ENCODE measurements at regions not wholly inside any gene's neighbourhood (a gene's known extent, or its start where the extent isn't known, plus 50 kb on each side); places are given as distances from the start of the nearest gene placed in this dataset.
"Not testable (repeated sequence)": the region's sequence is repeated elsewhere in the genome, so short reads cannot be mapped to it uniquely, and the experiment has no call there.

- no peak overlapping the region for H3K27ac ChIP-seq (ENCODE audit: low read depth, low read length)
These were observed 225.6 kb upstream of the MMS22L start for GRCh38 chr6:97508646-97509045.

DNA sequence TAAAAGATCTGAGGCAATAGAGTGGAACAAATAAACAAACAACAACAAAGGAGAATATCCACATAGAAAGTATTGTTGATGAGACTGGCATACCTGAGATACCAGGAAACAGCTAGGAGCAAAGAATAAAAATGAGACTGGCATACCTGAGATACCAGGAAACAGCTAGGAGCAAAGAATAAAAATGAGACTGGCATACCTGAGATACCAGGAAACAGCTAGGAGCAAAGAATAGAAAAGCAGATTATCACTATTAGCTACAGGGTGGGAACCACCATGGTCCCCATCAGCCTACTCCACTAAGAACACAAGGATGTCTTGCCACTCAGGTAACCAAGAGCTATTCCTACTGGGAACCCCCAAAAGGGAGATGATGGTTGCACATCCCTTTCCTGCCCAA lies 230.2 kb upstream of the MMS22L start:
- H2AFZ ChIP-seq (ENCODE audit: low read depth, low read length, severe bottlenecking); H3K36me3 ChIP-seq (ENCODE audit: low read length); H3K4me3 ChIP-seq (ENCODE audit: insufficient read depth, low read length, poor library complexity, severe bottlenecking); H4K20me1 ChIP-seq (ENCODE audit: low read depth, low read length); H3K9me3 ChIP-seq (ENCODE audit: insufficient read depth, low read length); H3K27ac ChIP-seq (ENCODE audit: low read depth, low read length); H3K9me2 ChIP-seq (replicated peaks; ENCODE audit: insufficient read depth, low read length); H3K27me3 ChIP-seq (ENCODE audit: low read length); H3F3A ChIP-seq (ENCODE audit: insufficient read depth); H3K4me2 ChIP-seq (ENCODE audit: low read depth, low read length, poor library complexity, severe bottlenecking); H3K79me2 ChIP-seq (ENCODE audit: insufficient read depth, low read length); H3K9ac ChIP-seq (ENCODE audit: low read length): not testable (repeated sequence)

More at GRCh38 chr6:97508646-97509045, 225.6 kb upstream of the MMS22L start:
- H3K9me3 ChIP-seq (ENCODE audit: insufficient read depth, low read length) = no peaks in the 10 kb centered on the region
- H3K9ac ChIP-seq (ENCODE audit: low read length) = no peak overlapping the region
- H3K79me2 ChIP-seq (ENCODE audit: insufficient read depth, low read length) = no peaks in the 10 kb centered on the region
- no peak overlapping the region for H2AFZ ChIP-seq (ENCODE audit: low read depth, low read length, severe bottlenecking)
- H4K20me1 ChIP-seq (ENCODE audit: low read depth, low read length) = no peaks in the 10 kb centered on the region
- no peaks in the 10 kb centered on the region for H3K9me2 ChIP-seq (replicated peaks; ENCODE audit: insufficient read depth, low read length)
- TF ChIP-seq CTCF (IDR thresholded peaks at IDR 0.05; ENCODE audit: insufficient read depth, low read length, poor library complexity, severe bottlenecking) = no peak
- no peak for TF ChIP-seq EZH2phosphoT487 (conservative IDR thresholded peaks at IDR 0.05; ENCODE audit: low read length)
- no peaks in the 10 kb centered on the region for H3F3A ChIP-seq (ENCODE audit: insufficient read depth)
- no peaks in the 10 kb centered on the region for H3K36me3 ChIP-seq (ENCODE audit: low read length)
- H3K4me3 ChIP-seq (ENCODE audit: insufficient read depth, low read length, poor library complexity, severe bottlenecking) = no peak overlapping the region
- no peak overlapping the region for H3K4me2 ChIP-seq (ENCODE audit: low read depth, low read length, poor library complexity, severe bottlenecking)
- no peaks in the 10 kb centered on the region; the same call in 1 of the 2 replicates for H3K27me3 ChIP-seq (ENCODE audit: low read length)

DNA sequence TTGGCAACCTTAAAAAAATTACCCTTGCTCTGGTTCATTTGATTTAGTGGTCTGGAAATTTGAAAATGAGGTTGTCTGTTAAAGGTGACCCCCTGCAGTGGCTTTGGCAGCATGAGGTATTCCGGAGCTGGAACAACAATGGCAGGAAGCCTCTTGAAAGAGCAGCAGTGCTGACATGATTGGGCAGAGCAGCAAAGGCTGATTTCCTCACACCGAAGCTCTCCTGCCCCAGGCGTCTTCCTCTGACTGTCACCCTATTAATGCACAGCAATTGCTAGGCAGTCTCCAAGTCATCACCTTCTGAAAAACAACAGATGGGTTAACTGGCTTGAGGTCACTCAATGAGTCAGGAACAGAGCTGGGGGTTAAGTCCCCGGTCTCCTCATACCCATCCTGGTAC lies 241.8 kb upstream of the MMS22L start:
- Histone ChIP-seq H3K9ac (ENCODE audit: low read length) (no peak overlapping the region), H3K9me3 (ENCODE audit: insufficient read depth, low read length) (no peaks in the 10 kb centered on the region), H3K4me3 (ENCODE audit: insufficient read depth, low read length, poor library complexity, severe bottlenecking) (no peak overlapping the region), H3K4me2 (ENCODE audit: low read depth, low read length, poor library complexity, severe bottlenecking) (no peak overlapping the region), H3K36me3 (ENCODE audit: low read length) (no peaks in the 10 kb centered on the region), H3K27ac (ENCODE audit: low read depth, low read length) (no peak overlapping the region), H3F3A (ENCODE audit: insufficient read depth) (no peaks in the 10 kb centered on the region), H2AFZ (ENCODE audit: low read depth, low read length, severe bottlenecking) (no peak overlapping the region), H3K79me2 (ENCODE audit: insufficient read depth, low read length) (no peaks in the 10 kb centered on the region), H4K20me1 (ENCODE audit: low read depth, low read length) (no peaks in the 10 kb centered on the region), H3K27me3 (ENCODE audit: low read length) (no peaks in the 10 kb centered on the region), H3K9me2 (replicated peaks; ENCODE audit: insufficient read depth, low read length) (no peaks in the 10 kb centered on the region)
- TF ChIP-seq EZH2phosphoT487 (conservative IDR thresholded peaks at IDR 0.05; ENCODE audit: low read length) = no peak
- no peak for TF ChIP-seq CTCF (IDR thresholded peaks at IDR 0.05; ENCODE audit: insufficient read depth, low read length, poor library complexity, severe bottlenecking)

- H3K79me2 ChIP-seq (ENCODE audit: insufficient read depth, low read length) = no peaks in the 10 kb centered on the region
- H3K27ac ChIP-seq (ENCODE audit: low read depth, low read length) = no peak overlapping the region
- no peak overlapping the region for H2AFZ ChIP-seq (ENCODE audit: low read depth, low read length, severe bottlenecking)
- H3K9me2 ChIP-seq (replicated peaks; ENCODE audit: insufficient read depth, low read length) = no peaks in the 10 kb centered on the region
- no peaks in the 10 kb centered on the region for H3K27me3 ChIP-seq (ENCODE audit: low read length)
- no peak overlapping the region for H3K4me3 ChIP-seq (ENCODE audit: insufficient read depth, low read length, poor library complexity, severe bottlenecking)
- no peak overlapping the region for H3K9ac ChIP-seq (ENCODE audit: low read length)
- H3K9me3 ChIP-seq (ENCODE audit: insufficient read depth, low read length) = no peaks in the 10 kb centered on the region
- no peaks in the 10 kb centered on the region for H3F3A ChIP-seq (ENCODE audit: insufficient read depth)
- no peaks in the 10 kb centered on the region for H3K36me3 ChIP-seq (ENCODE audit: low read length)
- no peaks in the 10 kb centered on the region for H4K20me1 ChIP-seq (ENCODE audit: low read depth, low read length)
- no peak overlapping the region for H3K4me2 ChIP-seq (ENCODE audit: low read depth, low read length, poor library complexity, severe bottlenecking)
- TF ChIP-seq EZH2phosphoT487 (conservative IDR thresholded peaks at IDR 0.05; ENCODE audit: low read length) = no peak
- no peak for TF ChIP-seq CTCF (IDR thresholded peaks at IDR 0.05; ENCODE audit: insufficient read depth, low read length, poor library complexity, severe bottlenecking)
These were observed 252.8 kb upstream of the MMS22L start for GRCh38 chr6:97535800-97536199.
